COR-L47 (cell line): ENCODE measurements at regions not wholly inside any gene's neighbourhood (a gene's known extent, or its start where the extent isn't known, plus 50 kb on each side); places are given as distances from the start of the nearest gene placed in this dataset.

ENCODE experiments used
- DNase-seq: peaks from one replicate; lab custom pipeline; 2025; lab: John Stamatoyannopoulos, UW

DNA sequence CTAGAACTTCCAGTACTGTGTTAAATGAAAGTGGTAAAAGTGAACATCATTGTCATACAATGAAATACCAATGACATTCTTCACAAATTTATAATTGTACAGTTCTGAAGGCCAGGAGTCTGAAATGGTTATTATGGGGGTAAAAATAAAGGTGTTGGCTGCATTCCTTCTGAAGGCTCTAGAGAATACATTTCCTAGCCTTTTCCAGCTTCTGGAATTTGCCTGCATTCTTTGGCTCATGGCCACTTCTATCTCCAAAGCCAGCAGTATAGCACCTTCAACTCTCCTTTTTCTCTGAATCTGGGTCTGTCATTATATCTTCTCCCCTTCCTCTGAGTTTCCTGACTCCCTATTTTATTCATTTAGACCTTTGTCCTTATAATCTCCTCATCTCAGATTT lies 1232.7 kb upstream of the TENM4 start:
- DNase-seq: no peak

DNA sequence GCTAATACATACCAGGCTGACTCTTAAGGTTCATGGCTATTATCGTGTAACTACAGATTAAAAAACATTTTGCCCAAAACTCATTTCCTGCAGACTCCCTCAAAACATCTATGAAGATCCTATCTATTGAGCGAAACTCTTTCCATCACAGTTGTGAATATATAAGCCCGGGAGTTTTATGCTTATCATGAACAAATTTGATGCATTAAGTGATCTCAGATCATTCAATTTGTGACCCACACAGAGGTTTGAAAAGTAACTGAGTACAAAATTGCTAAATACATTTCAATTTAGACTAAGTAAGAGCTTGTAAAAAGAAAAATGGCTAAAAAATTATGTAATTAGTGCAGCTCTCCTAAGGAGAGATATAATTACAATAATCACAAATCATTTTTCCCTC lies 1228.8 kb upstream of the TENM4 start:
- no peak for DNase-seq

DNA sequence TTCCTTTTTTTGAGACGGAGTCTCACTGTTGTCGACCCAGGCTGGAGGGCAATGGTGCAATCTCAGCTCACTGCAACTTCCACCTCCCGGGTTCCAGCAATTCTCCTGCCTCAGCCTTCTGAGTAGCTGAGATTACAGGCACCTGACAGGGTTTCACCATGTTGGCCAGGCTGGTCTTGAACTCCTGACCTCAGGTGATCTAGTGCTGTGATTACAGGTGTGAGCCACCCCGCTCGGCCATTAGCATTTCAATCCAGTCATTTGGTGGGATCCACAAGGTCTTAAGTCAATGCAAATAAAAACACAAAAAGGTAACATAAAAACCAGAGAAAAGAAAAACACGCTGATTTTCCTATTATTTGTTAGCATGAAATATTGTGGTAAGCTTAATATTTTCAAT lies 1227.2 kb upstream of the TENM4 start:
- DNase-seq: no peak

DNA sequence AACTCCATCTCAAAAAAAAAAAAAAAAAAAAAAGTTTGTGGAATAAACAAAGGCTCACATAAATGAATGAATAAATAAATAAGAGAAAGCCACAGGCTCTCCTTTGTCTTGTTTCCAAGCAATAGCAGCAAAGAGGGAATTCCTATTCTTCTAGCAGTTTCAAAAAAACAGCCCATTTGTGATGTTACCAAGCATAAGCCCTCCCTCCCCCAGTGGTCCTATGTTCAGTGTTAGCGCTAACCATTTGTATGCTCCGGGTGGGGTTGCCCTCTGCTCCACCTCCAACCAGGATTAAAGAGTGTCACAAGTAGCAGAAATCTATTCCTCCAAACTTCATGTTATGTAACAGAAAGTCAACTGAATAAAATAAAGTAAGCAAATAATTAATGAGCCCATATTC lies 1215.0 kb upstream of the TENM4 start:
- DNase-seq: no peak

DNA sequence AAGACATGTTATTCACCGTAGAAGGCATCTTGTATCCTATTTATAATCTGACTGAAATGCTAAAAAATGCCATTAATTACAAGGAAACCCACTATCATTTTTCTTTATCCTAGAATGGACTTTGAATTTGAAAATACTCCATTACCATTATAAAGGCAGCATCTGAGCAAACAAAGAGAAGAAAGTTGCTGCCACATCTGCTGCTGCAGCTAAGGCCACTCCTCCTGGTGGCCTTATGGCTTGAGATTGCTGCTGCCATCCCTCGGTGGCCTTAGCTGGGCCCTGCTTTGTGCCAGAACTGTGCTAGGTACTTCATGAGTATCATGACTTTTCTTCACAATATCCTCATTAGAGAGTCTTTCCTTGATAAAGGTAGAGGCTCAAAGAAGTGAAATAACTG lies 1210.1 kb upstream of the TENM4 start:
- no peak for DNase-seq

DNA sequence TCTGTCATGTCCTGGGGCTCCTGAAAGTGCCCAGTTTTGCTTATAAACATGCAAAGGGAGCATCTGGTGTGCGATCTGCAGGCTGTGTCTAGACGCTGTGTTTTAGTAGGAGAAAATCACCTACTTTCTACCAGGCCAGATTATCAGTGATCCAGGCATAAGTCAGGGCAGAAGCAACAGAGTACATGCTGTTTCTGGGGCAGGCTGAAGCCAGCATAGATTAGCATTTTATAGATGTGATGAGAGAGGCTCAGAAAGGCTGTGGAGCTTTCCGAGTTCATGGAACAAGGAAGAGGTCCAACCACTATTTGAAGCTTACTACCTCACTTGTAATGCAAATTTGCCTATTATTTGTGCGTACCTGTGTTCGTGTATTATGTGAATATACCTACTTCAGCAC lies 1208.4 kb upstream of the TENM4 start:
- DNase-seq: no peak

DNA sequence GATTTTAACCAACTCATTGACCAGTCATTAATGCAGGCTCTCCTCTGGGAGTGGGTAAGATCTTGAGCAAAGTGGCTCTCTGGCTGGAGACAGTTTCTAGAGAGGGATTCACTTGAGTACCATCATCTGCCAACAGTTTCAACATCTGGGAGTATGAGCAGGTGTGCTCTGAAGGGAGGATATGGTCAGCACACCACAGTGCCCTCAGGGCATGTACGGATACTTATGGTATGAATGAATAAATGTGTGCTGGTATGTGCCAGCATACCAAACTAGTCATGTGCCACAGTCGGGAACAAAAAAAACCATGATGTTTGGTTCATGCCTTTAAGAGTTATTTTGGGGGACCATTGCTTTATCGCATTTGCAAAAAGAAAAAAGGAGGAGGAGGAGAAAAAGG lies 1197.5 kb upstream of the TENM4 start:
- DNase-seq: no peak

DNA sequence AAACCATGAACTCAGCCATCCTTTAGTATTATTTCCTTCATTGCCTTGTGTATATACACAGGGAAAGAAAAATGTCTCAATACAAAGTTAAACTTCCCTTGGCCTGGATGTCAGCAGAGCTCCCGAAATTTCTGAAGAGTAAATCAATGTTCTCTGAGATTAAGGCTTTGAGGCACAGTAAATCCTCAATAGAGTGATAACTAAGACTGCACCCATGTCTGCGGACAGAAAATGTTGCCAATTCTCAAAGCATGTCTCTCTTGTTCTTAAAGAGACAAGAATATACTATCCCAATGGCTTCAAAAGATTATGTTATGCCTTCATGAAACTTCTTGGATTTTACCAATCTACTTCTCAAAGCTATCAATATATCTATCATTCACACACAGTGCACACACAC lies 1196.7 kb upstream of the TENM4 start:
- no peak for DNase-seq

DNA sequence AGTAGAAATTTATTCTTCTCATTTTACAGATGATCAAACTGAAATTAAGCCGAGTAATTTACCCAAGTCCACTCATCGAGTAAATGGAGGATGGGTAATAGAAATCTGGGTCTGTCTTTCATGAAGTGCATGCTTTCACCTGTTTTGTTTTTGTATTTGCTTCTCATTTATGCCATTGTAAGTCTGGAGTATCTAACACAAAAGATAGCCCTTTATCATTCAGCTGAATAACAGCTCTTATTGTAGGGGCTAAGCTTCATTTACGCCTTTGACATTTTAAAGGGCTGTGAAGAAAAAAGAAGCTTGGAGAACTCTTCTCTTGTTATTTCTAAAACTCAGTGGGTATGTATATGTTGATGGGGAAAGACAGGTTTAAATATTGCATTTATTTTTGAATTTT lies 1196.2 kb upstream of the TENM4 start:
- no peak for DNase-seq

DNA sequence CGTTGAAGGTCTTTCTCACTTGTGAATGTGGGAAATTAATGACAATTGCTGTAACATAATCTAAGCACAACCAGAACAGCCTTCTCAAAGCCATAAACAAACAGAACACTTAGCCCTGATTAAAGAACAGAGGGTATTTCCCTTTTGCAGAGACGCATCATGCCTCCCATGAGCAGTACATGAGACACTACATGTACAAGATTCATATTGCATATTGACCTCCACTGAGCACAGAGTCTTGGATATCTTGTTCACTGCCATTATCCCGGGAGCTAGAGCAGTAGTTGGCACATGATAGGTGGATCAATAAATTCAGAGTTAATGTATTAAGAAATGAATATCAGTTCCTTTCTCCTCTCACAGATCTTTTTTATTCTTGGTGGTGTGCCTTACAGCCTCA lies 1194.3 kb upstream of the TENM4 start:
- DNase-seq: no peak

DNA sequence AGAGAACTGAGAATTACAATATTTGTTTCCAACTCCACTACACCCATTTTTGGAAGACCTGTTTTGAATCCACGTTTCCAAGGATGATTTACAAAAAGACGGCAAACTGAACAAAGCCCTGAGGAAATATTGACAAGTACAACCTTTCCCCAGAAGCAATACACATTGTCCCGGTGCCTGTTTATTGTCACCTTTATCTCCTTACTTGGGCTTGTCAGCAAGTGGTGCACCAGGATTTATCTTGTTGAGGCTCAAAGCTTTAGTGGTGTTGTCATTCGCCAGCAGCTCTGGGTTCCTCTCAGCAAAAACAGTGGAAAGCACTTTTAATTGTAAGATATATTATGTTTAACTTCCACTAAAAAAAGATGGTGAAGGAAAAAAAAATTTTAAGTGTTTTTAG lies 1191.9 kb upstream of the TENM4 start:
- no peak for DNase-seq

DNA sequence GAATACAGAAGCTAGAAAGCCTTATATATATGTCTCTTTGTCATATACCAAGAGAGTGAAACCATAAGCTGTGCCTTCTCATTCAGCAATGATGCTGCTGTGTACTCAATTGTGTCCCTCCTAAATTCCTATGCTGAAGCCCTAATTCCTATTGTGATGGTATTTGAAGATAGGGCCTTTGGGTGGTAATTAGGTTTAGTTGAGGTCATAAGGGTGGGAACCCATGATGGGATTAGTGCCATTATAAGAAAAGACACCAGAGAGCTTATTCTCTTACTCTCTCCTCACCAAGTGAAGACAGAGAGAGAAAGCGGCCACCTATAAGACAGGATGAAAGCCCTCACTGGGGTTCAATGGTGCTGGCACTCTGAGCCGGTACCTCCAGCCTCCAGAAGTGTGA lies 1191.3 kb upstream of the TENM4 start:
- no peak for DNase-seq

DNA sequence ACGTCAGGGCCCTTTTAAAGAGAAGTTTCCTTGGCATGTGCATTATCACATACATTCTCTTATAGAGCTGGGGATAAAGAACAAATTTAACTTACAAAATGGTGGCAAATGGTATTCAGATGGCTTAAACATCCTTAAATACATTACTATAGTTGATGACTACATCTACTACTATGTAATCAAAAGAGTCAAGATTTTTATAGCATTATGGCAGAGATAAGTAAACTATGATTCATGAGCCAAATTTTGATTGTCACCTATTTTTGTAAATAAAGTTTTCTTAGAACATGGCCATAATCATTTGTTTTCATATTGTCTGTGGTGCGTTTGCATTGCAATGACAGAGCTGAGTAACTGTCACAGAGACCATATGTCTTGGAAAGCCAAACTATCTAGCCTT lies 1188.6 kb upstream of the TENM4 start:
- no peak for DNase-seq

DNA sequence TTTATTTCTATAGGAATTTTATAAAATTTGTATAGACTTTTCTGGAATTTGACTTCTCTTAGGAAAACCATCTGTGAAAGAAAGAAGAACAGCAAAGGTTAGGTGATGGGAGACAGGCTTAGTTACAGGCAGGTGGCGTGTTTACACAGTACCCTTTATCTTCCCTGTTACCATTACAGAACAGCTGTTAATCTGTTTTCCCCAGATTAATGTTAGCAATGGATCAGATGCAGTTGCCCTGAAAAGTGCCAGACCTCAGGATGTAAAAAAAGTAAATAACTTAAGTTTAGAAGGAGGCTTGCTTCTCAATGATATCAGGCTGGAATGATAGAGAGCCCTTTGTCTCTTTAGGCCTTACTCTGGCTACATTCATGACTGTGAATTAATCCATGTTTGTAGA lies 1186.5 kb upstream of the TENM4 start:
- no peak for DNase-seq

DNA sequence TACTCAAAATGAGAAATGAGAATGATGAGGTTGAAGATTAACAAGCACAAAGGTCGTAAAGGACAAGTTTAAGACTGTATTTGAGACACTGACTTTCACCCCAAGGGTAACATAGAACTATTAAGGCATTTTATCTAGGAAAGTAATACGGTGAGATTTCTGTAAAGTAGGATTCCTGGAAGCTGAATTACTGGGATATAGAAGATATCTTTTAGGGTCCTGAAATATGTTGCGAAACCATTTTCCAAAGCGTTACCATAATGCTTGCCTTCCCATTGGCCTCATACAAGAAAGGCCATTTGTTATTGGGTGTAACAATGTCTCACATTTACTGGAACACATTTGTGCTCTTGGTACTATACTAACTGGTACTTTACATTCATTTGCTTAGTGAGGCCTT lies 1185.9 kb upstream of the TENM4 start:
- no peak for DNase-seq

DNA sequence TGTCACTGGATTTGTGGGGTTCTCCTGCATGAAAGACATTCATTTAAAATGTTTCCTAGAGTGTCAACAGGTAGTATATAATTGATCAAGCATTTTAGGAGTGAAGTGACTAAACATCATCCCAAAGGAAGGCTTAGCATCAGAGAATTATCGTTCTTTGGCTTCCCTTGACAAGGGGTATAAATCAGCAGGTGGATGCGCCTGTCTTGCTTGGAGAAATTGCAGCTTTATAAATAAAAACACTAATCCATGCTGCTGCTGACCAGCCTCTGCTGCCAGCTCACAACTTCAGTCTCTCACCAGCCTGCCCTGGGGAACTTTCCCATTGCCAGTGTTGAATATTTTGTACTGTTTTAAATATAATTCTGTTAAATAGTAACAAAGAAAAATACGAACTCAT lies 1184.7 kb upstream of the TENM4 start:
- no peak for DNase-seq

DNA sequence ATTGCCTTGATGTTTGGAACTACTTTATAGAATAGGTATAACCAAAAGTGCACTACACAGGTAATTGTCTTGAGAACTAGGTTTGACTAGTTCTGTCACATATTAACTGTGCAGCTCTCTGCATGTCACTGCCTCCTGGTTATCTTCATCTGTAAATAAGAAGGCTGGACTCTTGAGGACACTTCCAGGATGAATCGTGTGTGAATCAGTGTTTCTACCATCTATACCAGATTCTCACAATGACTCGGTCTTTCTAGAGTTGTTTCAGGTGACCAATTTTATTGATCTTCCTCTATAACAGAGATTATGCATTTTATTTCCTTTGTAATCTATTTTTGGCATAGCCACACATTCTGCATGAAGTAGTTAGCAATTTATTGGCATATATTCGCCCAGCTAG lies 1181.0 kb upstream of the TENM4 start:
- no peak for DNase-seq

DNA sequence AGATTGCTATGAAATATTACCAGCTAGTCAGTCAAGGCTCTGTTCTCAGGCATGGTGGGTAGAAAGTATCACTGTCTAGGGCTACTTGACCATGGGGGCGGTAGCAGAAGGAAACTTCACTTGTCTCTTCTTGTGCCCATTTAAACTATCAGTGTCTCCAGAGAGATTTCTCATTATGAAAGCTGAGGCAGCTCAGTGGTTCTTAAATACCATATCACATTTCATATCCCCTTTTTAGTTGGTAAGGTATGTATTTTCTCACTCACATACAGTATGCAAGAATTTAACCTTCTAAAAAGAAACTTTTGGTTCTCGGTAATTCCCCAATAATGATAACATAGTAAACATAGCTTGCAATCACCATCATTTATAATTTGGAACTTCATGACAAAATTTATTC lies 1180.0 kb upstream of the TENM4 start:
- DNase-seq: no peak

DNA sequence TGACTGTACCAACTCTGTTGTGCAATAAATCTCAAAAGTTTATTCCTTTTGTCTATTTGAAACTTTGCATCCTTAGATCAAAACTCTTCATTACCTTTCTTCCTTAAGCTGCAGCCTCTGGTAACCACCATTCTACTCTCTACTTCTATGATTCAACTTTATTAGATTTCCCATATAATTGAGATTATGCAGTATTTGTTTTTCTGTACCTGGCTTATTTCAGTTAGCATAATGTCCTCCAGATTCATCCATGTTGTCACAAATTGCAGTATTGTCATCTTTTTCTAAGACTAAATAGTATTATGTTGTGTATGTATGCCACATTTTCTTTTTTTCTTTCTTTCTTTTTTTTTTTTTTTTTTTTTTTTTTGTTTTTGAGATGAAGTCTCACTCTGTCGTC lies 1176.3 kb upstream of the TENM4 start:
- no peak for DNase-seq

DNA sequence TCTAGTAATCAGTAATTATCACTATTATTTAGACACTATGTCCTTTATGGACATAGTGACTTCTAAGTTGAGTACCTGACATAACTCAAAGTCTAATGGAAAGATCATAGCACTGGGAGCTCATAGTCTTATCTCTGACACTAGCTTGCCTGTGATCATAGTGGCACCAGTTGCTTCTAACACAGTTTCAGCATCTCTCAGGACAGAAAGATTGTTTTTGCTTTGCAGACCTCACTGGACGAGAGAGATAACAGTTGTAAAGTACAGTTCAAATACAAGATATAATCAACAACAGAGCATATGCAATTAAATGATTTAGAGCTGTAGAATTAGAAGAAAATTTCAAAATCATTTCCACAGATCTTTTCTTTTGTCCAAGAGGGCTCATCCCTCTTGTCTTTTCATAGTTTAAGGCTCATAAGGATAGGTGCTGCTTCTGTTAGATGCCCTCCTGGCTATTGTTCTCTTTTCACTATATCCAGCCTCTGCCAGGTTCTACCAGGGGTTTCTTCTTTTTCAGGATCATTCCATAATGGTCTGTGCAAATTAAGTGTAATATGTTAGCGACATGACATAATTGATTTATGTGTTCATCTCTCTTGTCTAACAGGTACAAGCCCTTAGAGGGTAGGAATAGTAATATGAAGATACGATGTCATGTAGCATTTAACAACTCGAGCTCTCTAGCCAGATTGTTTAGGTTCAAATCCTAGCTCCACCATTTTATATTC lies 1175.4 kb upstream of the TENM4 start:
- no peak for DNase-seq

DNA sequence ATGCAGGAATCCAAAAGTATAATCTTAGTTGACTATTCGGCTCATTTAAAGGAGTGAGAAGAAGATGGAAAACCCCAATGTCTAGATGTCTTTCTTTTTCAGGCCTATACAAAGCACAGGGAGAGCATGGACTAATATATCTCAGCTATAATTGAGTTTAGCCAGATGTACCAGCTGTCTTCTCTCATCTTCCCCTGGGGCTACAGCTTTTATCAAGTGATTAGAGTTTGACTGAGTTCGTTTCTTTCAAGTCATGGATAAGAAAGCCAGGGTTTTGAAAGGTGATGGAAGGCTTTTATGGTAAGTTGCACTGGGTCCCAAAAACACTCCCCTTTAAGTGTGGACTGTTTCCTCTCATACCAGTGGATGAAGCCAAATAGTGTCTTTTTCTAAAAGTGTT lies 1172.8 kb upstream of the TENM4 start:
- no peak for DNase-seq

DNA sequence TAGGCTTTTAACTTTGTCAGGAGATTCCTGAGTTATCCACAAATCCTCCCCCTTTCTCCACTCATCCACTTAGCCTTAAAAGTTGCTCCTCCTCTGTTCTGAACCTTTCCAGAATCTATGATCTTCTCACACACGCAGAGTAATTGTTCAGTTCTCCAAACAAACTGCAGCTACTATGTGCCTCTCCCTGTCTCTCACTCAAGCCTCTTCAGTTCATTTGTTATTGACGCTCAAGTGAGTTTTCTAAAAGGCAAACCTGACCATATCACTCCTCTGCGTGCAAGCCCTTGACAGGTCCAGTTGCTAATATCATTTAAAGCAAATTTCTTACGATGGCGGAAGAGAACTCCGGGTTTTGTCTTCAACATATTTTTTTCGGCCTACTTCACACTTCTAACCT lies 1169.7 kb upstream of the TENM4 start:
- DNase-seq: no peak

DNA sequence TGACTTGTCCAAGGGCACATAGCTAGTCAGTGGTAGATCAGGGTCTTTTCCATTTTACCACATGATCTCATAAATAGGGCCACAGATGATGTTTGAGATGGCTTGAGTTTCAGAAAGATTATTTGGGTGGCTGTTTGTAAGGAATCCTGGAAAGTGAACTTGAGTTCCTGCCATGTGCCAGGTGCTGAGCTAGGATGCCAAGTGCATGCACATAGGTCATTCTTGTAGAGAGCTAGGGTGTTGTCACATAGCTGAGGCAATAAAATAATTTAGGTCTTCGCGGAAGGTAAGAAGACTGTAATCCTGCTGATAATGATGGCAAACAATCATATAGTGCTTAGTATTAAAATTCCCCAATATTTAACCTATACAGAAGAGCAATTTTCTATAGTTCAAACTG lies 1162.6 kb upstream of the TENM4 start:
- no peak for DNase-seq

DNA sequence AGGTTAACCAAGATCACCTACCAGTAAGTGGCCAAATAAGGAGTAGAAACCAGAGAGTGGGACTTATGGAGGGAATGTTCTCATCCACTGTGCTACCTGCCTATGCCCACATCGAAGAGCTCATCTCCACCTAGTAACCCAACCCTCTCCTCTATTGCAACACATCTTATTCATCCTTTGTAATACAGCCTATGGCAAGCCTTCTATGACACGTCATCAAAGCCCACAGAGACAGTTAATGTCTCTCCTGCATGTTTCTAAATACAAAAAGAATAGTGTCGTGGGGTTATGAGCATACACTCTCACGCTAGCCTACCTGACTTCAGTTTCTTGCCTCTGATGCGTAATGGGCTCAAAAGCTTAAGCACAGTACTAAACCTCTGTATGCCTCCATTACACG lies 1158.1 kb upstream of the TENM4 start:
- no peak for DNase-seq

DNA sequence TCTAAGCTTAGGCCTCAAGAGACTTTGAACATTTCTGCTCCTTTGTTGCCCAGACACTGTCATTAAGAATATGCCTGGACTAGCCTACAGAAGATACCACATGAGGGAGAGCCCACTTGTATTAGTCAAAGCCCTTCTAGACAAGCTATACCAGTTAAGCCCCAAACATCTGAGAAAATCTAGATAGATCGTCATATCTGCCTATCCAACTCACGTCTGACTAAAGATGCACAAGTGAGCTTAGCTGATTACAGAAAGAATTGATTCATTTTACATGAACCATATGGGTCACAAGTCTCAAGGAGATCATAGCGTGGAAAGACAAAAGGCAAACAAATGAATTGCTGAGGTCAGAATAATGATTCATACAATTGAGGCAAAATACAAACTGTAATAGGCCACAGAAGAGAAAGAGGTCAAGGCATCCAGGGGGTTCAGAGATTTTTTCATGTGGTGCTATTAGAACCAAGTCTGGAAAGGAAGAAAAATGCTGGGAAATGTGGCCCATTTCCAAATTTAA lies 1155.5 kb upstream of the TENM4 start:
- DNase-seq: no peak
